Hepatic stellate cell (primary cell): ENCODE measurements at regions not wholly inside any gene's neighbourhood (a gene's known extent, or its start where the extent isn't known, plus 50 kb on each side); places are given as distances from the start of the nearest gene placed in this dataset.
"Not testable (repeated sequence)": the region's sequence is repeated elsewhere in the genome, so short reads cannot be mapped to it uniquely, and the experiment has no call there.

Experiments used
- DNase-seq: peaks from one replicate; pipeline ENCODE4 v3.0.0; 2011; ENCODE audit warnings: low spot score

DNA sequence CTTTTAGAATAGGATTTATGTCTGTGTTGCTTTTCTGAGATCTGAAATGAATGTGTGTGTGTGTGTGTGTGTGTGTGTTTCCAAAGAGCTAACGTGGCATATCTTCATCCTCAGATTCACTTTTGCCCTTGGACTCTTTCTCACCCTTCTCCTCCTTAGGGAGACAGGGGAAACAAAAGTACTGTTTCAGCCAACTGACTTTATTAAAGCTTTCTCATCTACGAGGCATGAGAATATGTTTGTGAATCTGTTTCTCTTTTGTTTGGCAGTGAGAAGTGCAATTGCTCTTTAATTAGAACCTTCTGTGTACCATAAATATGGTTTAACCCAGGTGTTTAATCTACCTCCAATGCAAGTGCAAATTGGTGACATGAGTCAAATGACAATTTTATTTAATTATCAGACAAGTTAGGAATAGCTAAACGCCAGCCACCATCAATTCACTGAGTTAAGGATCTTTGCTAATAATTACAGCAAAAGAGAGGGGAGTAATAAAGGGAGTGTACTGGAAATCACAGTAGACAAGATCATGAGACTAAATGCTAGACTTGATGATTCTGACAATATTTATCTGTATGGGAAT is 186.4 kb upstream of the COL3A1 start:
- no peak for DNase-seq

DNA sequence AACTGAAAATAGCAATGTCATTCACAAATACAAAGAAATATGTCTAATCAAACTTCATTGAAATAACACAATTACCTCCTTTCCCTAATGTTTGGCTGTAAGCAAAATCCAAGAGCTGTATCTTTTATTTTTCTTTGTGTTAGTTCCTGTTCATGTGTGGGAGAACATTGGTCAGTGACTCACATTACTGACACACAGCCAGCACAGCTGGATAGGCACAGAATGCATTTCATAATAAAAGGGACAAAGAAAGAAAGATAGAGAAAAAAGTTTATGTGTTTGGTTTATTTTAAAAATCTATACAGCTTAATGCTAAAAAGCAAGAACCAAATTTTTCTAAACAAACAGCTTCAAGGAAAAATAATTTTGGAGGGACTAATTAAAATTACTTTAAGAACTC is 185.6 kb upstream of the COL3A1 start:
- DNase-seq, result peak; percentile 26

DNA sequence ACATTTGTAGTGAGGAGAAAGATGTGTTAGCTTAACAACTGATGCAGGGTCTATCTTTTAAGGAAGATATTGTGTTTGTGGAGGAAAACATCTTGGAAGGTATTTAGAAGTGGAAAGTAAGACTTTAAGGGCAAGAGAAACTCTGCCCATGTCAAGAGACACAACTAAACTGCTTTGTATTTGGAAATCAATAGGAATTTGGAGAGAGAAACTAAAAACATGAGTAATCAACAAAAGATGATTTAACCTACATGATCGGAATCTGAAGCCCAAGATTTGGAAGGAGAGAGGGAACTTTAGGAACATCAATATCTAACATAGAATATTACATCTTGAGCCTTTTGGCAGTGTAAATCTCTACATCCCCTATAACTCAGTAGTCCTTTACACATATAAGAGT is 184.2 kb upstream of the COL3A1 start:
- no peak for DNase-seq

DNA sequence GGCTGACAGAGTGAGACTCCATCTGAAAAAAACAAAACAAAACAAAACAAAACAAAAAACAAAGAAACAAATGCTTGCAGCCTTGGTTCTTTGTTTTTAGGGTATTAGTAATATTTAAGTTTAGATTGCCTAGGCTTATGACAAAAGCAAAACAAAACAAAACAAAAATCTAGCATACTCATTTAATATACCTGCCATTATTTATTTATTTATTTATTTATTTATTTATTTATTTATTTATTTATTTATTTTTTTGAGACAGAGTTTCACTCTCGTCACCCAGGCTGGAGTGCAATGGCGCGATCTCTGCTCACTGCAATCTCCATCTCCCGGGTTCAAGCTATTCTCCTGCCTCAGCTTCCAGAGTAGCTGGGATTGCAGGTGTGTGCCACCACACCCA is 179.7 kb upstream of the COL3A1 start:
- not testable (repeated sequence) for DNase-seq

DNA sequence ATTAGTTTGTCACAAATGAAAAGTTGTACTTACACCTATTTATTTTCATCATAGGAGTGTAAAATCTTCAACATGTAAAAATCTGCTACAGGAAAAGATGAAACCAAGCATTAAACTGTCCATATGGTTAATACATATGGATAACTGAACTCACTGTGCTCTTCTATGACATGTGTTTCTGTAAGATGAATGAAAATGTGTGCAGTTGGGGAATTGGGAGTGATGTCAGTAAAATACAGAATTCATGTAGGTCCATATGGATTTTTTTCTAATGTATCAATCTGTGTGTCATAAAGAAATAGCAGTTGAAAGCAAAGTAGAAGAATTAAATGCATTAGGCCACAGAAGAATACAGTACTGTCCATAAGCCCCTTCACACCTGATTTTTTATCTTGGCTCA is 178.4 kb upstream of the COL3A1 start:
- no peak for DNase-seq

DNA sequence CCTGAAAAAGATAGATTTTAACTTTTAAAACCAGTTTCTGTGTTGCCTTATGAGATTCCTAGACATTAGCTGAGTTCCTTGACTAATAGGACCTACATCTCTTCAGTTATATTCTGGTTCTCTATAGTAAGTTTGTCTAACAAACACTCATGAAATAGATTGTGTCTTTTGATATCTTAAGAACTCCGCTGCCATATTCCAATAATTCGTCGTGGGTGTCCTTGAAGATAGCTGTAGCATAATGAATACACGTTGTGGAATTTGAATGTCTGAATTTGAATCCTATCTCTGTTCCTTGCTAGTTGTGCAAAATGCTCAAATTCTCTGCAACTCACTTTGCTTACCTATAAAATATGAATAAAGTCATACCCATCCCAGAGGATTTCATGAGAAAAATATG is 176.8 kb upstream of the COL3A1 start:
- DNase-seq, result no peak

DNA sequence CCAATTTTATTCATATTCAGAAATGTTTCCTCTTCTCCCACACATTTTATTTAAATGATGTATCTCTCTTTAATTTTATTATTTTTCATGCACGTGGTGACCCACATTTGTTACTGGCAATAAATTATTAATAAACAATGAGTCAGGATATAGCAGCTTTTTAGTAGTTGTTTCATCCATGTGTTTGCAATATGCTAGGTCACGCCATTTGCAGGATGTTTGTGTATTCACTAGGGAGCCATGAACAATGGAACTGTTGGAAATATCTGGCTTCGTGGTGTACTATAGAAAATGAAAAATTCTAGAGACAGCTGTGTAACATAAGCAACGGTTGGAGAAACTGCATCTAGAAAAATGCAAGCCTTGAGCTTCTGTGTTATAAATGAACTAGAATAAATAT is 176.0 kb upstream of the COL3A1 start:
- DNase-seq, result no peak

DNA sequence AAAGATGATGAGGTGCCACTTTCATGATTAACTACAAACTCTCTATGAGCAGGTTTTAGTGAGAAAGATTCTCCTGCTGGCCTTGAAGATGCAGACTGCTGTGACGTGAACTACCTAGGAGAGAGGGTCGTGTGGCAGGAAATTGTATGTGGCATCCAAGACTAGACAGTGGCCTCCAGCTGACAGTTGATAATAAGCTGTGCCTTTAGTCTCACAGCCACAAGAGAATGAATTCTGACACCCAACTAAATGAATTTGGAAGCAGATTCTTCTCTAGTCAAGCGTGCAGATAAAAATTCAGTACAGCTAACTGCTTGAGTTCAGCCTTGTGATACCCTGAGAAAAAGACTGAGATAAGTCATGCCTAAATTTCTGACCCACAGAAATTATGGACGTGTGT is 169.0 kb upstream of the COL3A1 start:
- DNase-seq, result no peak

DNA sequence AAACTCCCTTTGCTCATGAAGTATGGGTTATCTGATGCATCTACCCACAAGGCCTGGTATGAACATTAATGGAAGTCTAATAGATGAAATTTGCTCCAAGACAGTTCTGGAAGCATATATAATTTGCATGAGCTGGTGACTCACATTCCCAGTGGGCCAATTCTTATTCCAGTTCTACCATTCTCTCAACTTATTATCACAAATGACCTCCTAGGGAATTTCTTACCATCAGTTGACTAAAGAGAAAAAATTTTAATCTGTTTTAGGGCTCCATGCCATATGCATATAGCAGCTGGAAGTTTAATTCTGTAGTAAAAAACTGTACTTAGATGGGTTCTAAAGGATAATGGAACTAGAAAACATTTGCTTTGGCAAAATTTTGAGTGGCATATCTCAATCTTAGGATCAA is 165.2 kb upstream of the COL3A1 start:
- no peak for DNase-seq

DNA sequence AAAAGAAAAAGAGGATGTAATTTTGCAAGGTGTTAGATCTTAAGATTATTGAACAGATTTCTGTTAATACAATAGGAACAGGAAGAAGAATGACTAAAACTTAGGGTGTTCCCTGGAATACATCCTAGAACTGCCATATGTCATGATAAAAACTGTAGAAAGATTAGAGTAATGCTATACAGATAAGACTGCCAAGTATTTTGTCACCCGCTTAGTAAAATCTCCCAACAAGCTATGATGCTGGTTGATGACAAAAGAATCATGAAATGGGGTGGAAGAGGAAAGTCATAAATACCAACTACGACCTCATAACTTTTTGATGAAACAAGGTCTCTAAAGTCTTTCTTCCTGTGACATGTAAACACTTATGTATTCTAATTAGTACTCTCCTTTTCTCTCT is 163.6 kb upstream of the COL3A1 start:
- DNase-seq, result no peak

DNA sequence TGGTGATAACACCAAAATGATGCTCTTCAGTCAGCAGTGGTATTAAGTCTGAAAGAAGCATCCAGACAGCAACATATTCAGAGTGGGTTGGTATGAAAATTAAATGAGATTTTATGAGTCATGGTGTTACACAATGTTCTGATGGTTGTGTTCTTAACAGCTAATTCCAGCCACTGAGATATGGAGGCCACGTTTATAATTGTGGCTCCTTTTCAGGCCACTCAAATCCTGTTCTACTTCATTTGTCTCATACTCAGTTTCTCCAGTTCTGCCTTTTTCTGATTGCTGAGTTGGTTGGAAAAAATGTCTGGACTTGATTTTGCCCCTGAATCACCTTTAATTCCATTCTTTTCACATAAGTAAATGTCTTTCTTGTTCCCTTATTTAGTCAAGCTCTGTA is 162.7 kb upstream of the COL3A1 start:
- no peak for DNase-seq

DNA sequence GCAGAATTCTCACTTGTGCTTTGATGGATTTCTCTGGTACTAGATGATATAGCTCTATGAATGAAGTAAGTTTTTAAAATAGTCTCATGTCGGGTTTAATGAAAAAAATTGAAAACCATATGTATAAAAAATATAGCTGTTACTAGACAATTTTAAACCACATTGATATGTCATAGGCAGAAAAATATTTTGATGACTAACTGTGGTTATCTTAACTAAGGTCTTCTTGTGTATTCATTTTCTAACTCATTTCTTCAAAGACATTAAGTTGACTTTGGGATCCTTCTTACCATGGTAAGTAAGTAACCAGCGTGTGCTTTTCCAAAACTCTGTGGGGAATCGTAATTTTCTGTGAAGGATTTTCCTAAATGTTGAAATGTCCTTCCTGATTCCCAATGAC is 160.9 kb upstream of the COL3A1 start:
- DNase-seq, result peak; percentile 17

DNA sequence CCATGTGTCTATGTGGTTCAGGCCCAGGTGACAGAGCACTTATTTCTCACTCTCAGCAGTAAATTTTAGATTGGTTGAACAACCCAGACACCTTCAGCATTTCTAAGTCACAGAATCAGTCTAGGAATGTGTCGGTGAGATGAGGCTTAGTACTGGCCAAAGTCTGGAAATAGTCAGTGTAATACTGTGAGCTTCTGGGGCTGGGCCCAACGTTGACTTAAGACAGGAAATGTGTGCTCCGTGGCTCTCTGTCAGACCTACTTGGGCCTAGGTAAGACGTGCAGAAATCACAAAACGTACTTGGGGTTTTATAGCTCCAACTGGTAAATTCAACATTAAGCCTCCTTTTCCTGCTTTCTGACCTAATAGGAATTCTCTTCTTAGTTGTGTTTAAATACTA is 160.3 kb upstream of the COL3A1 start:
- no peak for DNase-seq

DNA sequence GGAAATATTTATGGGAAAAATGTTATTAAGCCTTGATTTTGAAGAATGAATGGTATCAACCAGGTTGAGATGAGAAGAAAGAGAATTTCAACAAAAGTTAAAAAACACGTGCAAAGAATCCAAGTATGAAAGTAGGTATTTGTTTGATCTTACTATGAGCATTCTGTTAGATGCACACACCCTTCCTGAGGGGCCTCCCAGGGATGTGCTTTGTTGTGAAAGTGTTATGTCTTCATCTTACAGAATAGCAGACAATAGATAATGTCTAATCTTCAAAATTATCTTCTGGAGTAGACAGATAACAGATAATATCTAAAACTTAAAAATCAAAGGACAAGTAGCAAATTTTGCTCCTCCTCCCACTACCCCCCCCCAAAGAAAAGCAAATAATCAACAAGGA is 155.2 kb upstream of the COL3A1 start:
- DNase-seq, result no peak

DNA sequence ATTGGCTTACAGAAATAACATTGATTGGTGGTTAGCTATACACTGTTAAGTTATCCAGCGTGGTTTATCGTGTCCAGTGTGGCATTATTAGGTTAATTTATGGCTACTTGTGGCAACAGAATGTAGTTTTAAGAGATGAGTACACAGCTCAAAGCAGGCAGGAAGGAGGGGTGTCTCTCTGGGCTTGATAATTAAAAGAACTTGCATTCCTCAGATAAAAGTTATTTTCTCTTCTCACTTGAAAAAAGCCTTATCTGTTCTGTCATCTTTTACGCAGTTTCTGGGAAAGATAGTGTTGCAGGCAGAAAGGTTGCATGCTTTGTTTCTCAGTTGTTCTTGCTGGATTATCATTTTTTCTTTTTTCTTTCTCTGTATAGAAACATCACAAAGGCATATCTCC is 154.4 kb upstream of the COL3A1 start:
- DNase-seq, result no peak

DNA sequence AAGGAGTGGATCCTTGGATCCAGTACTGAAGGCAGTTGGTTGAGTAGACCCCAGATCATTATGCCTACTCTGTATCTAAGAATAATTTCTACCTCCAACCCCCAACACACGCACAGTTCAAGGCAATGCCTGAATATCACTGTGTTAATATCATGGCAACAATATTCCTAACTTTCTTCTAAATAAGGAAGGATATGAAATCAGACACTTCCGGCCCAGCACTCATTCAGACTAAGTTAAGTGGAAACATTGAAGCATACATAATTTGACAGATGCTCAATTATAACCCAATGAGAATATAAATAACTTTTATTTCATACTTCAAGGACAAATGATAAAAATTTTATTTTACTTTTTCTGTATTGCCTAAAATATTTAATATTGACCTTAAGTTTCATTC is 153.6 kb upstream of the COL3A1 start:
- no peak for DNase-seq

DNA sequence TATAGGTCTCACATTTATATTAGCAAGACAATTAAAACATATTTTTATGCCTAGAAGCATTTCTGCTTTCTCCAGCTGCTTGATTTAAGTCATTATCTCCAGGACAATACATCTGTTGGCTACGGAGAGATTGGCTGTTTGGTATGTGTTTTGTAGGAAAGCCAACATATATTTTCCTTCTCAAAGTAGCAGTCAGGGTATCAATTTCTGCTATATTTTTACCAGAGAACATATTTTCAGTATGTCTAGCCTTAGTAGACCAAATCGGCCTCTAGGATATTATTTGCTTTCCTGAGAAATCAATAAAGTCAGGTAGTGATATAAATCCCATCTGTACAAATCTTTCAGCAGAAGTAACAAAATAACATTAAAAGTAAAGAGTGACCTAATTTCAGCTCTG is 150.0 kb upstream of the COL3A1 start:
- no peak for DNase-seq

DNA sequence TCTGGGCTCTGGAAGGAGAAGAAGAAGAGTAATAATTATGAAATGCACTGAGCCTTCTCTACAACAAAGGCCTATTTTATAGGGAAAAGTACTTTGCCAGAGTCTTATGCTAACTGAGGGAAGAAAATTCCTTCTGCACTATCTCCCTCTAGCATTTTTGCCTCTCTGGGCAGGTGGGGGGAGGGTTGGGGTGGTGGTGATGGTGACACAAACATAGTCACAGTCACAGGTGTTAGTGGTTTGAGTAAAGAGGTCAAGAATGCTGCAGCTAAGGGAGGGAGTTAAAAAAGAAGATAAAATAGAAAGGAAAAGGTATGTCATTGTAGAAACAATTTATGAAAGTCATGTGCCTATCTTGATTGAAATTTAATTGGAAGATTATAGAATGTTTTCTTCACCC is 140.8 kb upstream of the COL3A1 start:
- no peak for DNase-seq

DNA sequence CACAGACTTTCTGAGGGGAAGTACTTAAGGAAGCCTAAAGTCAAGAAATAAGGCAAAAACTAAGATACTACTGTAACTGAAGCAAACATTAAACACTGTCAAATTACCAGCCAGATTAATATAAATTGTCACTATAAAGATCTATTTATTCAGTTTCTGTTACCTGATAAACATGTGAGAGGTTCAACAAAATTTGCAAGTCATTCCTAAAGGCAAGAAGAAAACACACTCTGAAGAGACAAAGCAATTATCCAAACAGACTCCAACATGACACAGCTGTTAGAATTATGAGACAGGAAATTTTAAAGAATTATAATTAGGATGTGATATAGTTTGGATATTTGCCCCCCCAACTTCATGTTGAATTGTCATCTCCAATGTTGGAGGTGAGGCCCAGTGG is 140.4 kb upstream of the COL3A1 start:
- no peak for DNase-seq

DNA sequence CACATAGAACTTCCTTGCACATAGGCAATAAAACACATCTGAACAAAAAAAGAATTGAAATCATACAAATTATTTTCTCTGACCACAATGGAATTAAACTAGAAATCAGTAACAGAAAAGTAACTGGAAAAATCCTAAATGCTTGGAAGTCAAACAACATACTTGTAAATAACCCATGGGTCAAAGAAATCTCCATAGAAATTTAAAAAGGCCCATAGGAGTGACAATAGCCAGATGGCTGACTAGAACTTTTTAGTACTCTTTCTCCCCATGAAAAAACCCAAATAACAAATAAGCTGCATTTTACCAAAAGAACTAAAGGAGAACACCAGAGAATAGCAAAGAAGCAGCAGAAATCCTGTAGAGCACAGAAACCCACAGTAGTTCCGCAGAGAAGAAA is 139.2 kb upstream of the COL3A1 start:
- DNase-seq, result no peak

DNA sequence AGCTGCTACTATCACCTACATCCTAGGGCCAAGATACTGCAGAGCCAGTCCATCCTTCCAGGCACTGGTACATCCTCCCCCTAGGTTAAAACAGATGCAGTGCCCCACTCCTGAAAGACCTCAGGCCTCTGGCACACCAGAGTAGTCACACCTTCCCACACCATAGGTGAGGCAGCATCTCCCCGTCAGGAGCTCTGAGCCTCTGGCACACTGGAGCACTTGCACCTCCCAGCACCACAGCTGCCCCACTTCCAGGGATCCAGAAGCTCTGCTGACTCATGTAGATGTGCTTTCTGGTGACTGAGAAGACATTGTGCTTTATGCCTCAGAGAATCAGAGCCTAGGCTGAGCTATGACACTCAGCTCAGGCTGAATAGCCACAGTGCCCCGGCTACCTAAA is 138.4 kb upstream of the COL3A1 start:
- DNase-seq, result no peak

DNA sequence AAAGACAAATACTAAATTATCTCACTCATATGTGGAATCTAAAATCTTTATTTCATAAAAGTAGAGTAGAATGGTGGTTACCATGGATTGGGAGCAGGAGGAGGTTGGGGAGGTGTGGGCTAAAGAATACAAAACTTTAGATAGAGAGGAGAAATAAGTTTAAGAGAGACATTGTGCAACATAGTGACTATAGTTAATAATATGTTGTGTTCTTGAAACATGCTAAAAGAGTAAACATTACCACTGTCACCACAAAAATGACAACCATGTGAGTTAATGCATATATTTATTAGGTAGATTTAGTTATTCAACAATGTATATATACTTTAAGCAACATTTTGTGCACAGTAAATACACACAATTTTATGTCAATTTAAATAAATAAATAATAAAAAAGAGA is 128.5 kb upstream of the COL3A1 start:
- no peak for DNase-seq

DNA sequence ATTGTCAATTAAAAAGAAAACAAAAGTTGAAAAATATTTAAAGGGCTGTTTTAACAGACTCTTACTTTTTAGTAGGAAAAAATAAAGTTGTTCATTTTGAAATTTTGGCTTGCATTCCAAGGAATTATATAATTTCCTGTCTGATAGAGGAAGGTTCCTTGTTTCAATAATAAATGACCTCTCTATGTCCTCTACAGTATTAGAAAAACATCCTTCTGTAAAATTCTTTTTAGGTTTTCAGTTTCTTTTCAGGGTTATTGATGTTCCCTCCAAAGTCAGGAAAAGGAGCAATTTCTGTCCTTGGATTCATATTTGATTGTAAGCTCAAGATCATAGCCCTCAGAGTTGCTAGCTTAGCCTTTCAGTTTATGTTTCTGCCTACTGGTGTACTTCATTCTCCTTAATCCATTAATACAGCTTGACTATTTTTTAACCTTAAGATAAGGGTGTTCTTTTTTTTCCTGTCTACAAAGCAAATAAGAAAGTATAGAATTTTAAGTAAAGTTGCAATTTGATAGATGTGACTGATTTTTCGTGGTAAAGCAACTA is 125.2 kb upstream of the COL3A1 start:
- DNase-seq, result no peak

DNA sequence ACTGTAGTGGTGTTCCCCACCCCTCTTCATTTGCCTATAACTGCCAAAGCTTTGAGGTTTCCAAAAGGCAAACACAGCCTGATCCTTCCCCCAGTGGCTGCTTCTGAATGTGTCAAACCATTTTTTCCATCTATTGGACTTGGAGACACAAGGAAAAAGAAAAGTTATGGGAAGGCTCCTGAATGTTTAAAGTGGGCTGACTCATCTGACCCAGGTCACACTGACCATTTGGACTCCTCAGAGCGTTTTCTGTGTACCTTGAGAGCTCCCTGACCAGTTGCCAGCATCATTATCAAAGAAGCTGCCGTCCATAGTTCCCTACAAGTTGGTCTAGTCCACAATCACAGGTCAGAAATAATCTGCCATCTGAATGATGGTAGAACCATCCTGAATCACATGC is 123.4 kb upstream of the COL3A1 start:
- DNase-seq, result no peak

DNA sequence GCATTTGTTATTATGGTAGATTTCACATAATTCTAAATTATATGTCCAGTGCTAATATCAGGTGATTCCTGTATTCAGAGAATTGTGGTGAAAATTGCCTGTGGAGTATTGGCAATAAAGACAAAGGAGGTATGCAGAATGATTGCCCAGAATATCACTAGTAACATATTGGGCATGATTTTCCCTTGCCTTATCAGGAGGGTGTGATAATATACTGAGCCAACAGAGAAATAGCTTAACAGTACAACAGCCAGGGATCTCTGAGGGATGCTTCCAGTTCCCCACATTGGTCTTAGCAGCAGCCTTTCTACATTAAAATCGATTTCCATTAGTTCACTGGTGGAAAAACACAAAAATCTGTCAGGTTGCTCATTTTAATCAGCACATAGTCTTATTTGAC is 122.9 kb upstream of the COL3A1 start:
- DNase-seq, result no peak
